Neural crest cell (in vitro differentiated cells): ENCODE measurements at regions not wholly inside any gene's neighbourhood (a gene's known extent, or its start where the extent isn't known, plus 50 kb on each side); places are given as distances from the start of the nearest gene placed in this dataset.
A peak's percentile ranks its signal among the peaks of the same experiment; 100 is the strongest.

Experiments
- DNase-seq: peaks from one replicate; pipeline ENCODE4 v3.0.0; 2021; ENCODE audit warnings: low read depth, mixed read lengths, low spot score
- H3K27ac Mint-ChIP-seq: one replicate; pipeline ENCODE4 v1.8.0; 2021; ENCODE audit warnings: mild to moderate bottlenecking, mixed read lengths; ENCODE audit not compliant: unreplicated experiment
- H3K27me3 Mint-ChIP-seq: 2 replicates; pipeline ENCODE4 v1.8.0; 2021; ENCODE audit warnings: low read depth, mild to moderate bottlenecking, mixed read lengths
- H3K36me3 Mint-ChIP-seq: 2 replicates; pipeline ENCODE4 v1.8.0; 2021; ENCODE audit warnings: low read depth, mild to moderate bottlenecking, mixed read lengths
- H3K4me1 Mint-ChIP-seq: 2 replicates; pipeline ENCODE4 v1.8.0; 2021; ENCODE audit warnings: mixed read lengths
- H3K4me3 Mint-ChIP-seq: one replicate; pipeline ENCODE4 v1.8.0; 2021; ENCODE audit warnings: mild to moderate bottlenecking, mixed read lengths
- H3K9me3 Mint-ChIP-seq: 2 replicates; pipeline ENCODE4 v1.8.0; 2021; ENCODE audit warnings: mixed read lengths
- CTCF ChIP-seq: fragments of 200-600 bp; sonication (generic); conservative IDR thresholded peaks from 2 replicates; pipeline ENCODE4 v1.5.0; 2021; ENCODE audit warnings: antibody characterized with exemption, mild to moderate bottlenecking

GRCh38 chr3:87175732-87176131, 51.4 kb upstream of the CHMP2B start:
- Mint-ChIP-seq H3K4me1 (no peaks in the 10 kb centered on the region), H3K27ac (no peak overlapping the region), H3K27me3 (no peaks in the 10 kb centered on the region), H3K9me3 (no peaks in the 10 kb centered on the region), H3K4me3 (no peak overlapping the region), H3K36me3 (no peaks in the 10 kb centered on the region)
- no peak for TF ChIP-seq CTCF
- DNase-seq, result no peak

- H3K27ac Mint-ChIP-seq, result no peak overlapping the region
- no peaks in the 10 kb centered on the region for H3K36me3 Mint-ChIP-seq
- no peak for DNase-seq
- no peaks in the 10 kb centered on the region for H3K9me3 Mint-ChIP-seq
- H3K27me3 Mint-ChIP-seq, result no peaks in the 10 kb centered on the region
- no peak overlapping the region for H3K4me3 Mint-ChIP-seq
- no peaks in the 10 kb centered on the region for H3K4me1 Mint-ChIP-seq
- no peak for TF ChIP-seq CTCF
Observed at GRCh38 chr3:87173776-87174175, 53.3 kb upstream of the CHMP2B start.

DNA sequence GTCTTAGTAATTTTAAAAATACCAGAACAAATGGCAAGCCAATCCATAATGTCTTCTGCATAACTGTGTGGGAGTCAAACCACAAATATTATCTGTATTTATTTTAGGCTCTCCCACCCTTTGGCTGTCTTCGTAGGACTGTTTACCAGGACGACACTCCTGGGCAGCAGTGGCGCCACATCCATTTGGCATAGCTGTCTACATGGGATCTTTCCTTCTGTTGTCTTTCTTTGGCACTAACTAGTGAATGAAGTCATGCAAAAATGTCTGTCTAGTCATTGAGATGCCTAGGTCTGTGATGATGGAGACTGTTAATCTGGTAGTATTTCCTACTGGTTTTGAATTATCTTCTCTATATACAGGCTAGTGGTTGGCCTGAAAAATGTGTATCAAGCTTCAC, 54.0 kb upstream of the CHMP2B start:
- Mint-ChIP-seq H3K27me3 (no peaks in the 10 kb centered on the region), H3K4me3 (no peak overlapping the region), H3K36me3 (no peaks in the 10 kb centered on the region), H3K4me1 (peaks cover 3% of the 10 kb centered on the region), H3K9me3 (no peaks in the 10 kb centered on the region), H3K27ac (no peak overlapping the region)
- DNase-seq, result no peak
- no peak for TF ChIP-seq CTCF

- peak; percentile 35 for DNase-seq
- no peaks in the 10 kb centered on the region for H3K36me3 Mint-ChIP-seq
- peaks cover 7% of the 10 kb centered on the region for H3K4me1 Mint-ChIP-seq
- no peak overlapping the region for H3K27ac Mint-ChIP-seq
- peaks cover 2% of the 10 kb centered on the region for H3K9me3 Mint-ChIP-seq
- no peak overlapping the region for H3K4me3 Mint-ChIP-seq
- H3K27me3 Mint-ChIP-seq, result no peaks in the 10 kb centered on the region
- TF ChIP-seq CTCF, result peak; percentile 78
Observed at GRCh38 chr3:87167628-87168456, 59.3 kb upstream of the CHMP2B start.

DNA sequence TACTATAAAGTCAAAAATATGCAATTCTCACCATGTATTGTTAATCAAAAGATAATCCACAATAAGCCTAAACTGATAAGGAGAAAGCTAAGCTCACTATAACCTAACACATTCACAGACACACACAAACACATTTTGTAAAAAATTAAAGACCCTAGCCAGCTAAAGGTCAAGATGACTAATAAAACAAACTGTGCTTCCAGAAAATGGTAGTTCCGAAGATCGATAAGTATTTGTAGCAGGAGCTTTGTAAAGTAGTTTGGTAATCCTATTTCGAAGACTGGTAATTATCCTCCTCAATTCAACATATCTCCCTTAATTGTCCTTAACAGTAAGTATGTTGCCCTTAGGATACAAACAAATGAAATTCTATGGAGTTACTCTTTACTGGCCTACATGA, 62.9 kb upstream of the CHMP2B start:
- Mint-ChIP-seq H3K27ac (no peak overlapping the region), H3K4me3 (no peak overlapping the region), H3K27me3 (no peaks in the 10 kb centered on the region), H3K9me3 (peaks cover 2% of the 10 kb centered on the region), H3K4me1 (peaks cover 27% of the 10 kb centered on the region), H3K36me3 (no peaks in the 10 kb centered on the region)
- no peak for TF ChIP-seq CTCF
- DNase-seq, result no peak
